Renal cortex interstitium (tissue), 11 donors: ENCODE measurements at regions not wholly inside any gene's neighbourhood (a gene's known extent, or its start where the extent isn't known, plus 50 kb on each side); places are given as distances from the start of the nearest gene placed in this dataset.

ENCODE experiments used
- DNase-seq, 11 donors: peaks; one replicate each; pipeline ENCODE4 v3.0.0-alpha.2; 2013; ENCODE audit warnings: low read depth in 9 of 11, low spot score in 4 of 11; ENCODE audit errors: extremely low read depth in 1 of 11

- DNase-seq, result no peak
Measured at GRCh38 chr6:37558168-37558567, 58.5 kb upstream of the CCDC167 start.

- DNase-seq, result no peak
Measured at GRCh38 chr6:37557645-37558114, 58.0 kb upstream of the CCDC167 start.

- DNase-seq, result peak in 4 of 11 donors; percentile 31 to 57 (median 52)
Measured at GRCh38 chr6:37556881-37557644, 57.4 kb upstream of the CCDC167 start.

GRCh38 chr6:37555040-37555781 is 55.5 kb upstream of the CCDC167 start:
- no peak for DNase-seq

- peak in 1 of 11 donors; percentile 54 for DNase-seq
Measured at GRCh38 chr6:37554480-37554819, 54.8 kb upstream of the CCDC167 start.

- no peak for DNase-seq
Measured at GRCh38 chr6:37552267-37552666, 52.6 kb upstream of the CCDC167 start.

- DNase-seq, result no peak
Measured at GRCh38 chr6:37551867-37552266, 52.2 kb upstream of the CCDC167 start.

- DNase-seq, result no peak
Measured at GRCh38 chr6:37551446-37551845, 51.8 kb upstream of the CCDC167 start.

GRCh38 chr6:37551002-37551401 is 51.3 kb upstream of the CCDC167 start:
- DNase-seq, result no peak

- no peak for DNase-seq
Measured at GRCh38 chr6:37550191-37550831, 50.6 kb upstream of the CCDC167 start.

GRCh38 chr6:37549558-37549957 is 49.9 kb upstream of the CCDC167 start:
- no peak for DNase-seq
